Ishikawa (cell line): ENCODE measurements at regions not wholly inside any gene's neighbourhood (a gene's known extent, or its start where the extent isn't known, plus 50 kb on each side); places are given as distances from the start of the nearest gene placed in this dataset.

Source experiments
- CEBPB ChIP-seq: IDR thresholded peaks from 2 replicates; pipeline ENCODE4 v1.6.1; 2012
- CREB1 ChIP-seq: IDR thresholded peaks from 2 replicates; pipeline ENCODE4 v1.6.1; 2012; ENCODE audit warnings: low read depth
- EGR1 ChIP-seq: IDR thresholded peaks from 2 replicates; pipeline ENCODE4 v1.6.1; 2012
- EP300 ChIP-seq: IDR thresholded peaks from 2 replicates; pipeline ENCODE4 v1.6.1; 2012; ENCODE audit warnings: borderline replicate concordance
- FOXM1 ChIP-seq: IDR thresholded peaks from 2 replicates; pipeline ENCODE4 v1.6.1; 2012; ENCODE audit warnings: low read depth, borderline replicate concordance
- NFIC ChIP-seq: IDR thresholded peaks from 2 replicates; pipeline ENCODE4 v1.6.1; 2012
- RAD21 ChIP-seq: IDR thresholded peaks from 2 replicates; pipeline ENCODE4 v1.6.1; 2012; ENCODE audit warnings: low read depth
- TAF1 ChIP-seq: IDR thresholded peaks from 2 replicates; pipeline ENCODE4 v1.6.1; 2012; ENCODE audit warnings: low read depth, mild to moderate bottlenecking
- TCF12 ChIP-seq: IDR thresholded peaks from 2 replicates; pipeline ENCODE4 v1.6.1; 2012; ENCODE audit warnings: low read depth
- TEAD4 ChIP-seq: IDR thresholded peaks from 2 replicates; pipeline ENCODE4 v1.6.1; 2012
- YY1 ChIP-seq: IDR thresholded peaks from 2 replicates; pipeline ENCODE4 v1.6.1; 2012; ENCODE audit warnings: low read depth
- ZBTB7A ChIP-seq: IDR thresholded peaks from 2 replicates; pipeline ENCODE4 v1.6.1; 2012; ENCODE audit warnings: low read depth
- TF ChIP-seq, protein P1 (sequence below): IDR thresholded peaks from 2 replicates; pipeline ENCODE4 v1.6.1; 2012
- TF ChIP-seq, protein P2 (sequence below): IDR thresholded peaks from 2 replicates; pipeline ENCODE4 v1.6.1; 2012
- TF ChIP-seq, protein P3 (sequence below): IDR thresholded peaks from 2 replicates; pipeline ENCODE4 v1.6.1; 2012; ENCODE audit warnings: low read depth, mild to moderate bottlenecking

DNA sequence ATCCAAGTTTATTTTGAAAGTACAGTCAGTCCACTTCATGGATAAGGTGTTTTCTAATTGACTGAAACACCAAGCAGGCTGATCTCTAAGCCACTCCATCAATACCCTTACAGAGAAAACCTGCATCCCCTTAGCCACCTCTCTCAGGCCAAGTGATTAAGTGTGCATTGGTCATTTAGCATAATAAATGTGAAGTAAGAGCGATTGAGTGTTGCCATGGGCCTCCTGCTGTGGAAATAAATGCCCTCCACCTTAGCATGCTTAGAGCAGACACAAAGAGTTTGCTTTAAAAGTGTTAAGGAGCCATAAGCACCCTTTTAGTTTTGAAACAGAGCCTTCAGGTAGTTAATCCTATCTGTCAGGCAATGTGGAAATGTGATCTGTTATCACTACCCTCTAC, 386.5 kb downstream of the GPAT3 start:
- TF ChIP-seq EGR1 = no peak
- no peak for TF ChIP-seq TAF1
- TF ChIP-seq TCF12 = no peak
- TF ChIP-seq, protein P1, sequence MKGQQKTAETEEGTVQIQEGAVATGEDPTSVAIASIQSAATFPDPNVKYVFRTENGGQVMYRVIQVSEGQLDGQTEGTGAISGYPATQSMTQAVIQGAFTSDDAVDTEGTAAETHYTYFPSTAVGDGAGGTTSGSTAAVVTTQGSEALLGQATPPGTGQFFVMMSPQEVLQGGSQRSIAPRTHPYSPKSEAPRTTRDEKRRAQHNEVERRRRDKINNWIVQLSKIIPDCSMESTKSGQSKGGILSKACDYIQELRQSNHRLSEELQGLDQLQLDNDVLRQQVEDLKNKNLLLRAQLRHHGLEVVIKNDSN = no peak

DNA sequence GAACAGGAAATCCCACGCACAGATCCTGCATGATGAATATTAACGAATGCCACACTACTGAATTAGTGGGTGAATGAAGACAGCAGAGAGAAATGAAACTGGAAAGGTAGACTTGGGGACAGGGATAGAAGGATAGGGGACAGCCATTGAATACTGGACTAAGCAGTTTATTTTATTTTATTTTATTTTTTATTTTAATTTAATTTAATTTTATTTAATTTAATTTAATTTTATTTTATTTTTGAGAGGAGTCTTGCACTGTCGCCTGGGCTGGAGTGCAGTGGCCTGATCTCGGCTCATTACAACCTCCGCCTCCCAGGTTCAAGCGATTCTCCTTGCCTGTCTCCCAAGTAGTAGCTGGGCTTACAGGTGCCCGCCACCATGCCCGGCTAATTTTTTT, 385.2 kb downstream of the GPAT3 start:
- TF ChIP-seq CEBPB (no peak), EGR1 (no peak), TEAD4 (no peak), NFIC (no peak), EP300 (no peak), ZBTB7A (no peak), TAF1 (no peak), TCF12 (no peak), RAD21 (no peak), FOXM1 (no peak), YY1 (no peak), CREB1 (no peak)
- TF ChIP-seq, protein P1 = no peak
- TF ChIP-seq, protein P2, sequence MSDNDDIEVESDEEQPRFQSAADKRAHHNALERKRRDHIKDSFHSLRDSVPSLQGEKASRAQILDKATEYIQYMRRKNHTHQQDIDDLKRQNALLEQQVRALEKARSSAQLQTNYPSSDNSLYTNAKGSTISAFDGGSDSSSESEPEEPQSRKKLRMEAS = no peak
- TF ChIP-seq, protein P3, sequence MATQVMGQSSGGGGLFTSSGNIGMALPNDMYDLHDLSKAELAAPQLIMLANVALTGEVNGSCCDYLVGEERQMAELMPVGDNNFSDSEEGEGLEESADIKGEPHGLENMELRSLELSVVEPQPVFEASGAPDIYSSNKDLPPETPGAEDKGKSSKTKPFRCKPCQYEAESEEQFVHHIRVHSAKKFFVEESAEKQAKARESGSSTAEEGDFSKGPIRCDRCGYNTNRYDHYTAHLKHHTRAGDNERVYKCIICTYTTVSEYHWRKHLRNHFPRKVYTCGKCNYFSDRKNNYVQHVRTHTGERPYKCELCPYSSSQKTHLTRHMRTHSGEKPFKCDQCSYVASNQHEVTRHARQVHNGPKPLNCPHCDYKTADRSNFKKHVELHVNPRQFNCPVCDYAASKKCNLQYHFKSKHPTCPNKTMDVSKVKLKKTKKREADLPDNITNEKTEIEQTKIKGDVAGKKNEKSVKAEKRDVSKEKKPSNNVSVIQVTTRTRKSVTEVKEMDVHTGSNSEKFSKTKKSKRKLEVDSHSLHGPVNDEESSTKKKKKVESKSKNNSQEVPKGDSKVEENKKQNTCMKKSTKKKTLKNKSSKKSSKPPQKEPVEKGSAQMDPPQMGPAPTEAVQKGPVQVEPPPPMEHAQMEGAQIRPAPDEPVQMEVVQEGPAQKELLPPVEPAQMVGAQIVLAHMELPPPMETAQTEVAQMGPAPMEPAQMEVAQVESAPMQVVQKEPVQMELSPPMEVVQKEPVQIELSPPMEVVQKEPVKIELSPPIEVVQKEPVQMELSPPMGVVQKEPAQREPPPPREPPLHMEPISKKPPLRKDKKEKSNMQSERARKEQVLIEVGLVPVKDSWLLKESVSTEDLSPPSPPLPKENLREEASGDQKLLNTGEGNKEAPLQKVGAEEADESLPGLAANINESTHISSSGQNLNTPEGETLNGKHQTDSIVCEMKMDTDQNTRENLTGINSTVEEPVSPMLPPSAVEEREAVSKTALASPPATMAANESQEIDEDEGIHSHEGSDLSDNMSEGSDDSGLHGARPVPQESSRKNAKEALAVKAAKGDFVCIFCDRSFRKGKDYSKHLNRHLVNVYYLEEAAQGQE = no peak

DNA sequence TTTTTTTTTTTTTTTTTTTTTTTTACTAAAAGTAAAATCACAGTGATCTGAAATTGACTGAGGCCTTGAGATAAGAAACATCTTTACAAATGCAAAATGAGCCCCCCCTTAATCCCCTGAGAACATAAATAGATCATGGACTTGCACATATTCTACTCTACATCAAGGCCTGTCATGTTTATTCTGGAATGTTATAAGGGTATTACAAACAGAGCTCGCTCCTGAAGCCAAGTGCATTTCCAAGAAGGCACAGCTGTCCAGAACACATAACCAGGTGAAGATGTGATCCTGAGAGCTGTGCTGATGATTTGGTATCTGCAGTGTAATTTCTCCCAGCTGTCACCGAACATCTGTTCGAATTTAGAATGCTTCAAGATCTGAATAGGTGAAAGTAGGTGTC, 384.5 kb downstream of the GPAT3 start:
- TF ChIP-seq RAD21 = no peak
- TF ChIP-seq, protein P1 = no peak
- TF ChIP-seq TEAD4 = no peak
- TF ChIP-seq TCF12 = no peak
- TF ChIP-seq, protein P2 = no peak
- no peak for TF ChIP-seq CREB1
- TF ChIP-seq, protein P3 = no peak
- TF ChIP-seq FOXM1 = no peak
- TF ChIP-seq EP300 = no peak
- TF ChIP-seq TAF1 = no peak
- TF ChIP-seq EGR1 = no peak
- TF ChIP-seq NFIC = no peak
- no peak for TF ChIP-seq YY1
- no peak for TF ChIP-seq CEBPB
- no peak for TF ChIP-seq ZBTB7A

DNA sequence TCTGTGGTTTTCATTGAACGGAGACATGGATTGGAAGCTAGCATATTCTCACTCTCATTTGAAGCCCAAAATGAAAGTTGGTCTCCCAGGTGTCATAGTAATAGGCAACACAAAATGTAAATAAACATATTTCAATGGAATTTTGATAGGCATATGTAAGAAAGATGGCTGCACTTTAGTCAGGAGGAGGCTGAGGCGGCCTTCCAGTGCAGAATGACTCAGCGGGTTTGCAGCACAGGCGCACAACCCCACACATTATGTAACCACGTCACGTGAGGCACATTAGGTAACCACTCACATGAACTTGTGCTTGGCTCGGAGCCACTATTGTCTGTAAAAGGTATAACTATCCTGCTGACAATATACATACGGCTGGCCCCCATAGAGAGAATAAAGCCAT, 381.7 kb downstream of the GPAT3 start:
- TF ChIP-seq CREB1 (no peak), TCF12 (no peak), TEAD4 (no peak), ZBTB7A (no peak), TAF1 (no peak), CEBPB (peak; percentile 55; the same call in 1 of the 2 replicates), EGR1 (no peak), EP300 (no peak), NFIC (peak; percentile 58), YY1 (0 out of 2 replicates have a peak, but pooled peaks have one; percentile 56), FOXM1 (no peak), RAD21 (no peak)
- TF ChIP-seq, protein P1 = peak; percentile 86
- TF ChIP-seq, protein P3 = no peak
- TF ChIP-seq, protein P2 = no peak
